NCI-H2171 (cell line): ENCODE measurements at regions not wholly inside any gene's neighbourhood (a gene's known extent, or its start where the extent isn't known, plus 50 kb on each side); places are given as distances from the start of the nearest gene placed in this dataset.

Experiments
- DNase-seq: peaks from one replicate; lab custom pipeline; 2025; lab: John Stamatoyannopoulos, UW

- DNase-seq = no peak
These were observed 466.8 kb downstream of the ARHGEF28 start for GRCh38 chr5:74092766-74093165.

GRCh38 chr5:74085782-74086181 lies 459.8 kb downstream of the ARHGEF28 start:
- DNase-seq = no peak

DNA sequence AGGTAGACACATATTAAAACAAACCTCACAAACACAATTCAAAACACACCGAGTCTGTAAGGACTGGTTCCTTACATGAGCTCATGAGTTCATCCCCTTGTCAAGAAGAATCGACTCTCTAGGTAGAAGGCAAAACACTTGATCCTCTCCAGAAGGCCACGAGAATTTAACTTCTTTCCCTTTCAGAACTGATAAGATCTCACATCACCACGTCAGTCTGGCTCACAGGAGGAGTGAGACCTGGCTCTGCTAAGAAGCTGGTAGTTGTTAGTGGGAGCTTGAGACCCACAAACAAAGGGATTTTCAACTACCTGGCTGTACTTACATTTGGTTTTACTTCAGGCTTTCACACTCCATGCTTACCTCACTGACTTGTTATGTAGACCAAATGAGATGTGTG lies 459.2 kb downstream of the ARHGEF28 start:
- no peak for DNase-seq

DNA sequence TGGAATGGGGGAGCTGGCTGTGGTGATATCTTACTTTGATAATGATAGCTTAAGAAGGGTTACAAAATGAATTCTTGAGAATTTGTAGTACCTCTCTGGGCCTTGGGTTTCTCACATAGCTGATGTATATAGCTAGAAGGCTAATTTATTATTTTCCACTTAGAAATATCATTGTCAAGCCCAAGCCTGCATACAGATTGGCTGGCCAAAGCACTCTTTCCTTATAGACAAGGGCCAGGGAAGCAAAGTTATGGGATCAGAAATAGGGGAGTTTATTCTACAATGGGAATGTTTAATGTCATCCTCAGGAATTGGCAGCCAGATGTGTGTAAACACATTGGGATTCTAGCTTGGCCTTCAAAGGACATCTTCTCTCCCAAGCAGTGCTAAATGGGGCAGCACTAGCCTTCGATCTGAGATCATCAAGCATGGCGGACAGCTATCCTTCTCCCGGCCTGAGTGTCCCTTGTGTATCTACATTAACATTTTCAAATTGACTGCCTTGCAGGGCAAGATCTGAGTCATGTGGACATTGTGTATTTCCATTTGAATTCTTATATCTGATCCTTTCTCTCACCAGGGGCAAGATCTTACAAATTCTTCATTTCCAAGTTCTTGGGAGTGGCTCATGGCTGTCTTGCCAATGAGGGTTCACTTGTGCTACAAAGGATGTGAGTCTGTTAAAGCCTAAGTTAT lies 457.2 kb downstream of the ARHGEF28 start:
- DNase-seq = no peak

- no peak for DNase-seq
These were observed 456.6 kb downstream of the ARHGEF28 start for GRCh38 chr5:74082512-74083055.

DNA sequence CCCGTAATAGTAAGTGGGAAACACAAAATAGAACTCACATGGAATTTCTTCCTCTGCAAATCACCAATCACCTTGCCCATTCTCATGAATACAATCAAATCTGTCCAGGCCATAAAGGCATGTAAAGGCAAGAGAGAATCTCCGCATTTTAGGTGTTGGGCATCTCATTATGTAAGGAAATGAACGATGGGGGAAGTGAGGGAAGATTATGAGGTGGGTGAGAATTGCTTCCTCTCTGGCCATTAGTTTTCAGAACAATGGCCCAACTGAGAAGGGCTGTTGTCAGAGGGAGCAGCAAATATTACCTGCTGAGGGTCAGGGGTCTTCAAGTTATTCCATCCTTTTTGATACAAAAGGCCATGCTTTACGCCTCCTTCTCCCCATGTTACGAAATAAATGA lies 455.1 kb downstream of the ARHGEF28 start:
- no peak for DNase-seq

GRCh38 chr5:74079971-74080556 lies 454.1 kb downstream of the ARHGEF28 start:
- DNase-seq = no peak

DNA sequence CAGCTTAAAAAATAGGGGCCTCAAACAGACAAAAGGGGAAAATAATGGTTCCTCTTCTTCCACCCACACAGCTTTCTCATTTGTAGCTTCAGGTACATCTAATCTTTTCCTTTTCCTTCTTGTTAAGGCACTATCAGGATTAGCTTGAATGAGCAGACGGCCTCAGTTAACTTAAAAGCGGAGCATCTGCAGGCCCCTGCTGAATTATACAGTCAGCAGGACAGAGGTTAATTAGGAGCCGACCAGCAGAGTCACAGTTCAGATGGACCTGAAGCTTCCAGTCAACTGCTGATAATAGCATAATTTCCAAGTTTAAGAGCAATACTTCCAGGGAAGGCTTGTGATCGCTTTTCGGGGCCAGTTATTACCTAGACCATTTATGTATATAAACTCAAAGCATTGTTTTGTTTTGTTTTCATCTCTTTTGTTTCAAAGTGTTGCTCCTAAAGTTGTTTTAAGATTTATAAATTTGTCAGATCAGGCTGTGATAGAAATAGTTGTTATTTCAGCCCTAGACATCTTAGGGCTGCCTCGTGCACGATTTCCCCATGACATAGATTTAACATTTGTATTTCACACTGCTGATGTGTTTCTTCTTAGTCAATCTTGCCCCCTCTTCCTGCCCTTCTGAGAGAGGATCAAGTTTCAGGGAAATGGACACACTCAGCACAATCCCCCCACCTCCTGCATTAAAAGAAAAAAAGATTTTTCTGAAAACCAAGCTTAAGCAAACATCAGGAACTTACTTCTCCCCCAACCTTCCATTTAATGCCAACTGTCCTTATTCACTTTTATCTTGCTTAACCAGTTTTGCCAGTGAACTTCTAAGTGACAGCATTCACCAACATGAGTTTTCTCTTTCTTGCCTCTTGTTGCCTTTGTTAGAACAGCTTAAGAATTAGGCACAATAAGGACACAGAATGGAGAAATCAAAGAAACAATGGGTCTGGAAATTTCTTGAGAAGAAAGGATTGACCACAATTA lies 449.8 kb downstream of the ARHGEF28 start:
- no peak for DNase-seq

GRCh38 chr5:74074111-74074510 lies 448.1 kb downstream of the ARHGEF28 start:
- no peak for DNase-seq

DNA sequence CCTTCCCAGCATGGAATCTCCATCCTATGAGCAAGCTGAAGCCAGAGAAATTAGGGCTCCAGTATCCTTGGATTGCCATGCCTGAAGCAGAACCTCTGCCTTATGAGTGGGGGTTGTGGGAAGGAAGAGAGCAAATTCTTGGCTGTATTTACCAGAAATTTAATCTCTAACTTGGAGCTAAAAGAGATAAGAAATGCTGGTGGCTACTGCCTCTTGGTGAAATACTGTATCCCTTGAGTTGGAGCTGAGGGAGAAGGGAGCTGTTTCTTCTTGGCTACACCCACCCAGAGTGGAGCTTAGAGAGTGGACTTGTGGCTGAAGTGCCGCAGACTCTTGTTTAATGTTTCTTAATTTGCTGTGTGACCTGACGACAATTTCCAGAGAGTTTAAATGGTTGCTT lies 447.3 kb downstream of the ARHGEF28 start:
- no peak for DNase-seq

- no peak for DNase-seq
These were observed 446.6 kb downstream of the ARHGEF28 start for GRCh38 chr5:74072646-74073045.

- DNase-seq = no peak
These were observed 444.8 kb downstream of the ARHGEF28 start for GRCh38 chr5:74070766-74071165.

- no peak for DNase-seq
These were observed 443.7 kb downstream of the ARHGEF28 start for GRCh38 chr5:74069741-74070140.

DNA sequence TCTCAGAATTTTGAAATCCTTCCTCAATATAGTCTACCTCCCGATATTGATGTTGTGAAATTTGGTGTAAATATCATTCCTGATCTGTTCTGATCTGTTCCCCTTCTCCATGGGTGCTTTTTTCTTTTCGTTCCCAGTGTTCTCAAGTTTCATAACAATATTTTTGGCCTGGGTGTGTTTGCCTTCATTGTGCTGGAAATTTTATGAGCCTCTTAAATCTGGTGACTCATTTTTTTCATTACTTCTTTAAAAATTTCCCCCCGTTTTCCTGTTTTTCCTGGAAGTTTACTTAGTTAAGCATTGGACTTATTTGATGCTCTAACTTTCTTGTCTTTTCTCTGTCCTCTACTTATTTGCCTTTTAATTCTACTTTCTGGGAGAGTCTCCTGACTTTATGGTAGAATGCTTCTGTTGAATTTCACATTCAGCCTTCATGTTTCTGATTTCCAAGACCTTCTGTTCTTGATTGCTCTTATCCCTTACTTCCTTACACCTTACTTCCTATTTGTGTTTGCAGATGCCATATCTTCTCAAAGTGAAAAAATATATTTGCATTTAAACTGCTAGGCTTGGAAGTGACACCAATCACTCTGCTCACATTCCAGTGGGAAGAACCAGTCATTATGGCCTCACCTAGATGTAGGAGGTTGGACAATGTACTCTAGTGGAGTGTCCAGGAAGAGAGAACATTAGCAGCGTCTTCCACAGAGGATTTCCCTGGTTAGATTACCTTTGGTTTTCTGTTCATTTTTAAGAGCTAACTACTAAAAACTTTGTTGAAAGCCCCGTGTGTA lies 441.9 kb downstream of the ARHGEF28 start:
- no peak for DNase-seq

GRCh38 chr5:74064911-74065310 lies 438.9 kb downstream of the ARHGEF28 start:
- DNase-seq = no peak

DNA sequence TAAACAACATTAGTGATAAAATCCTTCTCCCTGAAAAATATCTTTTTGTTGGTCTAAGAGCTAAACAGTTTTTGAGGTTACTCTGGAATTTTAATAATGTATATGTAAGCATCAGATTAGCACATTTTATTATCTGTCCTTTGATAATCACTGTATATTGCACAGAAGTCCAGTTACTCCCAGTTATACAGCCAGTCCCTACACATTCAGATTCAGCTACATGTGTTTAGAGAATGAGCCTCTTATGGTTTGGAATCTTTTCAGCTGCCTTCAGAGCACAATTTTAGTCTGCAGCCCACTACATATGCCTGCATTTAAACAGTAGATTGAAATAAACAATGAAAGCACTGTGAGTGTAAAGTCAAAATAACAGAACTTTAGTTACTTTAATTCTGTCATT lies 438.2 kb downstream of the ARHGEF28 start:
- DNase-seq = no peak

DNA sequence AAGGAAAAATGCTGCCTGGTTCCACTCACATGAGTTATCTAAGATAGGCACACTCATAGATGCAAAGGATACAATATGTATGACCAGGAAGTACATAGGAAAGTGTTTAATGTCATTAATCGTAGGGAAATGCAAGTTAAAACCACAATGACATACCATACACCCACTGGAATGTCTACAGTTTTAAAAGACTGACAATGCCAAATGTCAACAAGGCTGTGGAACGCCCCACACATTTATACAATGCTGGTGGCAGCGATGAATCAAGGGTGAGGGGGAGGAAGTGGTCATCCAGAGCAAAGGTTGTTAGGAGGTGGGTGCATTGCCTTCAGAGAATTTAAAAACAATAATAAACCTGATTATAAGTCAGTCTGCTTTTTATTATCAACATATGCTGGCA lies 437.8 kb downstream of the ARHGEF28 start:
- DNase-seq = no peak

GRCh38 chr5:74063346-74063745 lies 437.4 kb downstream of the ARHGEF28 start:
- DNase-seq = no peak

DNA sequence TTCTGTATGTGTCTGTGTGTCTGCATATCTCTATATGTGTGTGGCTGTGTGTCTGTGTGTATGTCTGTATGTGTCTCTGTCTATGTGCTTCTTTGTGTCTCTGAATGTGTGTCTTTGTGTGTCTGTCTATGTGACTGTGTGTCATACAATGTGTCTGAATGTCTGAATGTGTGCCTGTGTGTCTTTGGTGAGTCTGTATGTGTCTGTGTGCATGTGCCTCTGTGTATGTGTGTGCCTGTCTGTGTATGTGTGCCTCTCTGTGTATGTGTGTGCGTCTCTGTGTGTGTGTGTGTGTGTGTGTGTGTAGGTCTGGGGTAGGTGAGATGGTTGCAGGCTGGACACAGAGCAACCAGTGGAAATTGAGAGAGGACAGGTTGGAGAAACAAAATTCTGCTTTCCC lies 435.3 kb downstream of the ARHGEF28 start:
- DNase-seq = no peak

DNA sequence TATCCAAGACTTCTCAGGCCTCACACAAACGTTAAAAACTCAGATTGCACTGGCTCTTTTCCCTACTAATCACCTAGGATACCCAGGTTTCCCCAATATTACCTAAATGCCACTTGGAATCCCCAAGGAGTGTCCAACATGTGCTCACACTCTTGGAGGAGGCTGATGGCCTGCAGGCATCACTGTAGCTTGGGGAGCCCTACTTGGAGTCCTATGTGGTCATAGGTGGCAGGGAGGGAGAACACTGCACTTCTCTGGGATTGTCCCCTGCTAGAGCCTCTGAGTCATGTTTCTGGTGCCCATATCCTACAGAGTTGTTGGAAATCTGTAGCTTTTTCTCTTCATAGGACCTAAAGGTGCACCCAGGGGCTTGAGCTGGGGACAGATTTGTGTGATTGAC lies 433.7 kb downstream of the ARHGEF28 start:
- no peak for DNase-seq

DNA sequence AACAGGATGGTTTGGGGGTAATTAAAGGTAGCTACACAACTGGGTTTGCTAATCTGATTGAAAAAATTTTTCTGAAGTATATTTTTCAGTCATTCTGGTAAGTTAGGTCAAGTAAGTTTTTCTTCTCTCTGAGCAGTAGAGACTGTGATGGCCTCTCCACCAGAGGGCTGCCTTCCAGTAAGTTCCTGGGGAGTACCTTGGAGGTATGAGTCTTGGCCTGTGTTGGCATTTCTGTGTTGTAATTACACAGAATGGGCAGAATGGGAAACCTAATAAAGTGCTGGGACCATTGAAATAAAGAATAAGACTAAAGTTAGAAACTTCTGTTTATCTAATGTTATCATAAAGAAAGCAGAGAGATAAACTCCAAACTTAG lies 430.8 kb downstream of the ARHGEF28 start:
- no peak for DNase-seq
